Endodermal cell (in vitro differentiated cells): ENCODE measurements at regions not wholly inside any gene's neighbourhood (a gene's known extent, or its start where the extent isn't known, plus 50 kb on each side); places are given as distances from the start of the nearest gene placed in this dataset.
"Not testable (repeated sequence)": the region's sequence is repeated elsewhere in the genome, so short reads cannot be mapped to it uniquely, and the experiment has no call there.

ENCODE experiments used
- DNase-seq: peaks from one replicate; pipeline ENCODE4 v3.0.0-alpha.2; 2017
- H3K27ac ChIP-seq: 2 replicates; pipeline ENCODE4 v1.5.1; 2013; ENCODE audit warnings: mild to moderate bottlenecking, low read depth, low read length, moderate library complexity
- H3K27me3 ChIP-seq: 2 replicates; pipeline ENCODE4 v1.6.1; 2013; ENCODE audit warnings: mild to moderate bottlenecking, low read length, moderate library complexity; ENCODE audit not compliant: insufficient read depth, control insufficient read depth, poor library complexity, severe bottlenecking
- H3K36me3 ChIP-seq: 2 replicates; pipeline ENCODE4 v1.7.0; 2013; ENCODE audit warnings: mild to moderate bottlenecking, low read length, moderate library complexity; ENCODE audit not compliant: control insufficient read depth, insufficient read depth
- H3K4me1 ChIP-seq: one replicate; pipeline ENCODE4 v1.7.0; 2013; ENCODE audit warnings: low read length; ENCODE audit not compliant: control insufficient read depth, insufficient read depth
- H3K4me3 ChIP-seq: 2 replicates; pipeline ENCODE4 v1.5.1; 2013; ENCODE audit warnings: mild to moderate bottlenecking, low read length, moderate library complexity
- H3K9ac ChIP-seq: 2 replicates; pipeline ENCODE4 v1.6.1; 2013; ENCODE audit warnings: mild to moderate bottlenecking, low read length, moderate library complexity; ENCODE audit not compliant: poor library complexity, severe bottlenecking; ENCODE audit errors: extremely low read depth
- H3K9me3 ChIP-seq: 2 replicates; pipeline ENCODE4 v1.6.1; 2013; ENCODE audit warnings: mild to moderate bottlenecking, low read length, moderate library complexity; ENCODE audit not compliant: control insufficient read depth
- H3K27ac Mint-ChIP-seq: 2 replicates; pipeline ENCODE4 v1.8.0; 2020; ENCODE audit warnings: mixed read lengths
- H3K27me3 Mint-ChIP-seq: 2 replicates; pipeline ENCODE4 v1.8.0; 2021; ENCODE audit warnings: mild to moderate bottlenecking, mixed read lengths; ENCODE audit not compliant: insufficient read depth
- H3K36me3 Mint-ChIP-seq: 2 replicates; pipeline ENCODE4 v1.8.0; 2020; ENCODE audit warnings: low read depth, mixed read lengths
- H3K4me1 Mint-ChIP-seq: 2 replicates; pipeline ENCODE4 v1.8.0; 2020; ENCODE audit warnings: mixed read lengths
- H3K4me3 Mint-ChIP-seq: 2 replicates; pipeline ENCODE4 v1.8.0; 2020; ENCODE audit warnings: mild to moderate bottlenecking, moderate library complexity, mixed read lengths
- H3K9me3 Mint-ChIP-seq: 2 replicates; pipeline ENCODE4 v1.8.0; 2020; ENCODE audit warnings: mild to moderate bottlenecking, mixed read lengths
- WGBS, 2 experiments: methylation state at CpG; one replicate each; pipeline versions ENCODE4 v1.1.5 to v1.1.7; 2013; ENCODE audit warnings: missing lambda C conversion rate in 2 of 2, mixed read lengths in 1 of 2; ENCODE audit not compliant: insufficient coverage in 1 of 2, insufficient read length in 1 of 2; 5-methylcytosine and 5-hydroxymethylcytosine counted together
- TF ChIP-seq, protein P1 (sequence below): fragments of 200-600 bp; sonication (generic); conservative IDR thresholded peaks from 2 replicates; pipeline ENCODE4 v1.5.0; 2021; ENCODE audit warnings: antibody characterized with exemption, mild to moderate bottlenecking

DNA sequence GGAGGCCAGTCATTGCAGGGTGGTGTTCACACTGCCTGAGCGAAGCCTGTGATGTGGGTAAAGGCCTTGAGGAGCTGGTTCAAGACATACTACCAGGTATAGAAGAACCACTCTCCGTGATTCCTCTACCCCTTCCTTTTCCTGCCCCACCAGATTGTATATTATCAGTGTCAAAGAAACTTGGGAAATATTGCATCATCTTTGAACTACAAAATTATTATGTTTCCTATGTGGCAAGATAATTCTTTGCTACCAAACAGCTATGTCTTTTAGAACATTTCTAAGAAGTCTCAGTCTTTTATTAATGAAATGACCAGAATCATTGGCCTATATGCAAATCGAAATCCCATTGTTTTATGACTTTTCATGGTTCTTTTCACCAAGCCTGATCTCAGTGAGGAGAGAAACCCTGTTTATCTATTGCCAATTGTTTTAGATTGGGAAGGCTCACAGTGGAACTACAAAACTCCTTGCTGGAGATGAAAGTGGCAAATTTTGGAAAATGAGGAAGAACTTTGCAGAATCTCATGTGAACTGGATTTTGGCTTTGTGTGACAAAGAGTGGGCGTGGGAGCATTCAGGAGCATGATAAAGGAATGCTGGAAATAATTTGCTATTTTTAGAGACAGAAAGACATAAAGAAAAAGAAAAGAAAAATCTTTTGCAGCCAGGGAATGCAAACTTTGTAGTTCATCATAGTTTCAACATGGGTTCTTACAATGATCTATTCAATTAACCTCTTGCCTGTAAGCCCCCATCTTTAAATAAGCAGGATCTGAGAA, 286.9 kb downstream of the INSIG2 start:
- Mint-ChIP-seq H3K9me3 (no peaks in the 10 kb centered on the region), H3K4me3 (no peak overlapping the region), H3K4me1 (peaks cover 22% of the 10 kb centered on the region), H3K27me3 (peaks cover 12% of the 10 kb centered on the region), H3K36me3 (no peaks in the 10 kb centered on the region), H3K27ac (no peak overlapping the region)
- Histone ChIP-seq H3K27me3 (peaks cover 7% of the 10 kb centered on the region), H3K4me1 (peaks cover 10% of the 10 kb centered on the region), H3K9me3 (no peaks in the 10 kb centered on the region), H3K9ac (no peak overlapping the region), H3K27ac (no peak overlapping the region), H3K4me3 (no peak overlapping the region), H3K36me3 (no peaks in the 10 kb centered on the region)
- WGBS, 2 experiments = 90 to 100% methylated on average over 2 to 3 of the region's 4 CpGs
- no peak for DNase-seq
- TF ChIP-seq, protein P1, sequence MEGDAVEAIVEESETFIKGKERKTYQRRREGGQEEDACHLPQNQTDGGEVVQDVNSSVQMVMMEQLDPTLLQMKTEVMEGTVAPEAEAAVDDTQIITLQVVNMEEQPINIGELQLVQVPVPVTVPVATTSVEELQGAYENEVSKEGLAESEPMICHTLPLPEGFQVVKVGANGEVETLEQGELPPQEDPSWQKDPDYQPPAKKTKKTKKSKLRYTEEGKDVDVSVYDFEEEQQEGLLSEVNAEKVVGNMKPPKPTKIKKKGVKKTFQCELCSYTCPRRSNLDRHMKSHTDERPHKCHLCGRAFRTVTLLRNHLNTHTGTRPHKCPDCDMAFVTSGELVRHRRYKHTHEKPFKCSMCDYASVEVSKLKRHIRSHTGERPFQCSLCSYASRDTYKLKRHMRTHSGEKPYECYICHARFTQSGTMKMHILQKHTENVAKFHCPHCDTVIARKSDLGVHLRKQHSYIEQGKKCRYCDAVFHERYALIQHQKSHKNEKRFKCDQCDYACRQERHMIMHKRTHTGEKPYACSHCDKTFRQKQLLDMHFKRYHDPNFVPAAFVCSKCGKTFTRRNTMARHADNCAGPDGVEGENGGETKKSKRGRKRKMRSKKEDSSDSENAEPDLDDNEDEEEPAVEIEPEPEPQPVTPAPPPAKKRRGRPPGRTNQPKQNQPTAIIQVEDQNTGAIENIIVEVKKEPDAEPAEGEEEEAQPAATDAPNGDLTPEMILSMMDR = no peak

DNA sequence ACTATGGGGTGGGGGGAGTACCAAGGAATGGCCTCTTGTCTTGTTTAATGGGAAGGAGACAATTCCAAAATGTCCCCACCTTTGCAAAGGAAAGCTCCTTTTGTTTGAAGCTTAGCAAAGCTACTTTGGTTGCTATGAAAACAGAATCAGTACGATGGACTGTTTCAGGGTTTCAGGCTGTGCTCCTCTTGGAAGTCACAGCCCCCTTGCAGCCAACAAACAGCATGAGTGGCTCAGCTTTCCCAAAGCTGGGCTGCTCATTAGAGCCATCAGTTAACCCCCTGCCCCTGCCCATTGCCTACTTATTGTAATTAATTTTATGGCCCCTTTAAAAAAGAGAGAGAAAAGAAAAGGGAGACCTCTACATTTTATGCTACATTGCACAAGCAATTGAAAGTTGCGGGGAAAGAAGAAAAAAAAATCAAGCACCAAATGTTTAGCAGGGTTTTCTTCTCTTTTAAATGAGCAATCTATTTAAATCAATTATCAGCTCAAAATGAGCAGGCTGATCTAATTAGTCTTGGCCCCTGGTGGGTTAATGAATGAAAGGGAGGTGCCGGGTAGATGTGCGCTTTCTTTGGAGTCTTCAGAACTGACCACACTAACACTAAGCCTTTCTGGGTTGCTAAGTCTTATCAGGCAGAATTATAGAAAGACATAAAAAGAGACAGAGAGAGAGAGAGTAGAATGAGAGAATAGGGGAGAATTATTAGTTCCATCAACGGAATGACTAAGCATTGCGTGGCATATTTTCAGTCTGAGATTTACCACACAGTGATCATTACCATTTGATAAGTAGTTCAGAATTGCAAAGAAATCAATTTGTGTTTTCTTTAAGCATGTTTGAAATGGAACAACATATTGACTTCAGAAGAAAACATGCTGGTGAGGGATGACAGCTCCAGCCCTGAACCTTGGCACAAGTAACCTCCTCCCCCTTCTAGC, 284.9 kb downstream of the INSIG2 start:
- H3K36me3 ChIP-seq = no peaks in the 10 kb centered on the region
- H3K4me1 ChIP-seq = peaks cover 10% of the 10 kb centered on the region
- Mint-ChIP-seq H3K36me3 (no peaks in the 10 kb centered on the region), H3K9me3 (no peaks in the 10 kb centered on the region), H3K27ac (no peak overlapping the region), H3K4me3 (no peak overlapping the region), H3K27me3 (peaks cover 17% of the 10 kb centered on the region), H3K4me1 (peaks cover 28% of the 10 kb centered on the region)
- DNase-seq = no peak
- WGBS, 2 experiments = 62 to 80% methylated on average over 1 to 6 of the region's 6 CpGs
- no peak overlapping the region for H3K27ac ChIP-seq
- no peak overlapping the region for H3K9ac ChIP-seq
- TF ChIP-seq, protein P1 = no peak
- H3K9me3 ChIP-seq = no peaks in the 10 kb centered on the region
- peaks cover 7% of the 10 kb centered on the region for H3K27me3 ChIP-seq
- H3K4me3 ChIP-seq = no peak overlapping the region

DNA sequence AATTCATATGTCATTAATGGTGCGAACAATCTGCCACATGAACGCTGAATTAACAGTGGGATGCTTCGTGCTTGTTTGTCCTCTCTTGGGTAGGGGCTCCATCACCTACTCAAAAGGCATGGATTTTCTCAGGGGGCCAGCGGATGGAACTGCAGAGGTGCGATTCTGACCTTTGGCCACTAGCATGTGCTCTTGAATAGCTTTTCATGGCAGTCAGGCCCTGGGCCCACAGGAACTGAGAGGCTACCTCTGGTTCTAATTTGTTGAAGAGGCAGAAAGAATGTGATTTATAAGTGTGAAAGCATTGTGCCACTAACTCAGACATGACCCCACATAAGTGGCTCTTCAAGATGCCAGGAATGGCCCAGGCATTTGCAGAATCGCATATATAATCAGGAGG, 283.2 kb downstream of the INSIG2 start:
- 5 to 8% methylated on average over 4 to 6 of the region's 6 CpGs for WGBS, 2 experiments
- DNase-seq = peak; percentile 90
- Histone ChIP-seq H3K9me3 (no peaks in the 10 kb centered on the region), H3K36me3 (no peaks in the 10 kb centered on the region), H3K27me3 (peaks cover 7% of the 10 kb centered on the region), H3K9ac (no peak overlapping the region), H3K4me3 (no peak overlapping the region), H3K4me1 (peaks cover 10% of the 10 kb centered on the region), H3K27ac (no peak overlapping the region)
- peaks cover 11% of the 10 kb centered on the region for H3K27me3 Mint-ChIP-seq
- H3K4me3 Mint-ChIP-seq = no peak overlapping the region
- no peak overlapping the region for H3K27ac Mint-ChIP-seq
- peaks cover 28% of the 10 kb centered on the region for H3K4me1 Mint-ChIP-seq
- H3K9me3 Mint-ChIP-seq = no peaks in the 10 kb centered on the region
- H3K36me3 Mint-ChIP-seq = no peaks in the 10 kb centered on the region
- TF ChIP-seq, protein P1 = peak; percentile 87

DNA sequence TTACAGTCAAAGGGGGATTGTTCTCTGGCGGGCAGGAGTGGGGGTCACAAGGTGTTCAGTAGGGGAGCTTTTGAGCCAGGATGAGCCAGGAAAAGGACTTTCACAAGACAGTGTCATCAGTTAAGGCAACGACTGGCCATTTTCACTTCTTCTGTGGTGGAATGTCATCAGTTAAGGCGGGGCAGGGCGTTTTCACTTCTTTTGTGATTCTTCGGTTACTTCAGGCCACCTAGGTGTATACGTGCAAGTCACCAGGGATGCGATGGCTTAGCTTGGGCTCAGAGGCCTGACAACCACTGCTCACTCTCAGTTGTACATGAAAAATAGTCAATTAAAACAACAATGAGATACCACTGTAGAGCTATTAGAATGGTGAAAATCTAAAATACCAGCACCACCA, 281.2 kb downstream of the INSIG2 start:
- not testable (repeated sequence) for H3K9ac ChIP-seq, H3K27ac ChIP-seq, H3K4me3 Mint-ChIP-seq, H3K36me3 ChIP-seq, H3K4me3 ChIP-seq, H3K9me3 Mint-ChIP-seq, H3K4me1 ChIP-seq, H3K27ac Mint-ChIP-seq, H3K36me3 Mint-ChIP-seq, H3K27me3 ChIP-seq, H3K9me3 ChIP-seq
- peaks cover 11% of the 10 kb centered on the region for H3K27me3 Mint-ChIP-seq
- WGBS, 2 experiments = 29 to 30% methylated on average over 3 to 7 of the region's 7 CpGs
- peak; percentile 84 for DNase-seq
- H3K4me1 Mint-ChIP-seq = peaks cover 23% of the 10 kb centered on the region
